HG02571 (cell line): ENCODE measurements at regions not wholly inside any gene's neighbourhood (a gene's known extent, or its start where the extent isn't known, plus 50 kb on each side); places are given as distances from the start of the nearest gene placed in this dataset.
"Not testable (repeated sequence)": the region's sequence is repeated elsewhere in the genome, so short reads cannot be mapped to it uniquely, and the experiment has no call there.

Source experiments
- ATAC-seq: cut with Tn5 transposase; IDR thresholded peaks from one replicate; pipeline ENCODE4 v1.9.1; 2021; ENCODE audit warnings: mild to moderate bottlenecking, moderate library complexity; ENCODE audit not compliant: unreplicated experiment

DNA sequence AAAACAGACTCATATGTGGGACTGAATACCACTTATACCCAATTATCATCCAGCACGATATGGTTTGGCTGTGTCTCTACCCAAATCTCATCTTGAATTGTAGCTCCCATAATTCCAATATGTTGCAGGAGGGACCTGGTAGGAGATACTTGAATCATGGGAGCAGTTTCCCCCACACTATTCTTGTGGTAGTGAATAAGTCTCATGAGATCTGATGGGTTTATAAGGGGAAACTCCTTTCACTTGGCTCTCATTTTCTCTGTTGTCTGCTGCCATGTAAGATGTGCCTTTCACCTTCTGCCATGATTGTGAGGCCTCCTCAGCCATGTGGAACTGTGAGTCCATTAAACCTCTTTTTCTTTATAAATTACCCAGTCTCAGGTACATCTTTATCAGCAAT lies 91.9 kb upstream of the FNDC3A start:
- ATAC-seq = not testable (repeated sequence)

DNA sequence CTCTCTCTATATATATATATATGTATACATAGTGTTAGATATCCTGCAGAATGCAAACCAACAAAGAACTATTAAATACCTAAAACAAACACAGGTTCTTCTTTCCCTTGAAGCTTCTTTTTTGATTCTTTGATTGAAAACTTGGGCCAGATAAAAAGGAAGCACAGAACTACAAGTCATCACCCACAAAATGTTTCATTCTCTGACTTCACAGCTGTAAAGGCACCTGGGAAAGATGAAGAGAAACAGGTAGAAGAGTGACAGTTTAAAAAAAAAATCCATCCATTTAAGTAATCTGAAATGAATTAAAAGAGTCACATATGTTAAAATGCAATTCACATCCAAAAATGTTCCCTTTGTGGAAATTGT lies 90.7 kb upstream of the FNDC3A start:
- no peak for ATAC-seq

DNA sequence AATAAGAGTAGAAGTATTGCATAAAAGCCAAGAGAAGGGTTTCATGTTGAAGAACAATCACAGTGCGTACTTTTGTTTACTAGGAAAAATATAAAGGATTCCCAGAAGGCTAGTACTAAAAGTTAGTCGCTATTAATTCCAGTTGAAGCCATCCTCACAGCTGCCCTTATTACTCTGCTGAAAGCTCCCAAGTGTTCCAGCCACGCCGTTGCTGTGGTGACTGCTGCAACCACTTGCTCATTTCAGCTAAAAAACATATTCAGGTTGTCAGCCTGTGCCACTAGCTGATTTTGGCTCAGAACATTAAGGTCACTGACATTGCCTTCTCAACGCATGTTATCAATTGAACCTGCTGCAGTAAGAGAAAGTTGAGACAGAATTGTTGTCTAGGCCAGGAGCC lies 87.1 kb upstream of the FNDC3A start:
- no peak for ATAC-seq

DNA sequence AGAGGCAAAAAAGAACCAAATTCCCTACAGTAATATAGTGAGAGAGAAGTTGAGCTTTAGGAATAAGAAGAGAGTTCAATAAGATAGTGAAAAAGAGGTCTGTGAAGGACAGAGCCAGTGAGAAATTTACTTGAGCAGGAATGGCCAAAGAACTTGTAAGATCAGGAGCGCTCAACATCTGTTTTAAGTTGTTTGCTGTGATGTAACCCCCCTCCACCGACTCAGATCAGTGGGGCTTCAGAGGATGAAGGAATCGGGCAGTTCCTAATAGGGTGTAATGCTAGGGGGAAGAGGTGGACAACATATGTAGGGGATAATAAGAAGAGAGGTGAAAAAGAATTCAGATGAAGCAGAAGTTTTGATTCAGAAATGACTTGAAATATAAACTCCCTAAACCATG lies 85.3 kb upstream of the FNDC3A start:
- ATAC-seq = no peak

DNA sequence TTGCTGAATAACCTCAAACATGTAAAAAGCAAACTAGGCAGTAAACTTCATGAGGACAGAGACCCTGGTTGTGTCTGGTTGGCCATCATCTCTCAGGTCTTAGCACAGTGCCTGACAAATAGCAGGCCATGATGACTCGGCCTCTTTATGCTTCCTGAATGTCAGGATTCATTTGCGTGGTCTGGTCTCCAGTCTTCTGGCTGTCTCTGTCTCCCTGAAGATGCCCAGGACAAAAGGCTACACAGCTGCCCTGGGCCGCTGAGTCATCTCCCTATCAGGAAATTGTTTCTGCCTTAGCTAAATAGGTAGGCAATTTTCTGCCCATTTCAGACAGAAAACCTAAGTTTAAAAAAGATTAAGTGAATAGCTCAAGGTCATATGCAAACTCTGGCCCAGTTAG lies 84.1 kb upstream of the FNDC3A start:
- no peak for ATAC-seq

DNA sequence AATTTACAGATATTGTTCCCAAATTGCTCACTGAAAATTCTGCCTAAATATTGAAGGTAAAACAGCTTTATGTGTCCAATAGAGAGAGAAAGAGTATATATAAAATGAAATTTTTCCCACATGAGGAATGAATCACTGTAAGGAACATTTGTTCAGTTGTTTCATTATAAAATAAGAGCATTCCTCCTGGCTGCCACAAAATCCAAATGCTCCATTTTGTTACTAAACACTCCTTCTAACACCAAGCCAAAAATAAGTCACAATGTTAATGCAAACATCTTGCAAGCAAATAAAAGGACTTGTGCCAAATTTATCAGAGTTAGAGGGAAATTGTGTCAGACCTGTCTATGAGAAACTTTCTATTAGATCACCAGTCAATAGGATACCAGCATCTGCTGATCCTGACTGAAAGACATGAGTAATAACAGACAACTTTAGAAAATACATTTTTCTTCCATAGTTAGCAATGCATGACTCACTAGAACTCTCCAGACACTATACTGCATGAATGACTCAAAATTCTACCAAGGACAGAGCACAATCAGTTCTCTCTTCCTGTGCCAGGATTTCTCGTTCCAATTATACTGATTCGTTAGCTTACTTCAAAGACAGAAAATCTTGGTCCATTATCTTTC lies 83.5 kb upstream of the FNDC3A start:
- peak; percentile 81 for ATAC-seq

DNA sequence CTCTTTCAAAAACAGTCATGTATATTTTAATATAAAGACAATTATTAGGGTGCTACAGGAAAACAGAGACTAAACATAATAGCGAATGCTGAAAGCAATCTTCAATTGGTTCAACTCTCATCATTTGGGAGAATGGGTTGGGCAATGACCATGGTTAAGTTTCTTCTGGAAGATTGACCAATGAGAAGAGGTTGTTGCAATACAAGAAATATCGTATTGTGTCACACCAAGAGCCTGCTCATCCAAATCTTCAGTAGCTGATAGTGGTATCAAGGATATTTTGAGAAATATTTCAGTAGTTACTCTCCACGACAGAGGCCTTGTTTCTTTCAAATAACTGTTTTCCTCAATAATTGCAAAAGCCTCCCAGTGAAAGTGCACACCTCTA lies 83.0 kb upstream of the FNDC3A start:
- ATAC-seq = no peak

DNA sequence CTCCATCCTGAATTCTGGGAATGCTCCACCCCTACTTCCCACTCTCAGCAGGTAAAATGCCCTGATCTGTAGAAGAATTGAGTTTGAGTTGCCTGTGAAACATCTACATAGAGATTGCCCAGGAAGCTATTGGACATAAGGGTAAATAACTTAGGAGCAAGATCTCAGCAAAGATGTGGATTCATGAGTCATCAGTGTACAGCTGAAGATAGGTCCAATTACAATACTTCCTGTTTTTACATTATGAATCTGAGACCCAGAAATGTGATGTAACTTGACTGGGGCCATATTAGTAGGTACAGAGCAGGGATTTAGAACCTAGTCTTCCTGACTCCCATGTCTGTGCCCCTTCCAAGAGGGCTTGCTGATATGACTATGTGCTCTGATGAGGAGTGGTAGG lies 79.4 kb upstream of the FNDC3A start:
- ATAC-seq = no peak

DNA sequence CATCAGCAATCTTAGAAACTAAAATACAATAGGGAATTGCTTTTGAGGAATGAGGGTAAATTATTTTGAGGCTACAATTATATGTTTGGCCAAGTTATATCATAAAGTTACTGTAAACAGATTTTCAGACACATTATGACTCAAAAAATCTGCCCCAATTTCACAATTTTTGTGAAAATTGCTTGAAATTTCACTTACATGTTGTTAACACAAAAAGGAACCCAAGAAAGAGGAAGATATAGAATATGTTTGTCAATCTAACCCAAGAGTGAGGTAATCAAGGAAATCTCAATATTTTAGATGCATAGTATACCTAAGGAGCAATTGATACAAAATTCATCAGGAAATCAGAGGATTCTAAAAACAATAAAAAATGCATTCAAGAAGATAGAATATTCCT lies 73.9 kb upstream of the FNDC3A start:
- no peak for ATAC-seq

DNA sequence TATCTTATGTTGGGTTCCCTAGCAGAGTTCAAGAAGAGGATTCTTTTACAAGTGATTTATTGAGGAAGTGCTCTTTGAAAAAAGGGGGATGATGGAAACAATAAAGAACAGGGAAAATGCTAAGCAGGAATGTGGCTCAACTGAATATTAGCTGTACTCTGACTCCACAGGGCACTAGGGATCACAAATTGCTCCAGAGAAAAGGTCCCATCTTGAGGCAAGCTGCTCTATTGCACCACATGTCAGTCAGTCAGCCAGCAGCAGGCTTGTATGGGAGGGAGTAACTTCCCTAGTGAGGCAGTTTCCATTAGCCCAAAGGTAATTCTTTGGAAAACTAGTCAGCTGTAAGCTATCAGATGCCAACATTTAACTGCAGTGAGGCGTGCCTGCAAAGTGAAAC lies 73.3 kb upstream of the FNDC3A start:
- ATAC-seq = no peak

DNA sequence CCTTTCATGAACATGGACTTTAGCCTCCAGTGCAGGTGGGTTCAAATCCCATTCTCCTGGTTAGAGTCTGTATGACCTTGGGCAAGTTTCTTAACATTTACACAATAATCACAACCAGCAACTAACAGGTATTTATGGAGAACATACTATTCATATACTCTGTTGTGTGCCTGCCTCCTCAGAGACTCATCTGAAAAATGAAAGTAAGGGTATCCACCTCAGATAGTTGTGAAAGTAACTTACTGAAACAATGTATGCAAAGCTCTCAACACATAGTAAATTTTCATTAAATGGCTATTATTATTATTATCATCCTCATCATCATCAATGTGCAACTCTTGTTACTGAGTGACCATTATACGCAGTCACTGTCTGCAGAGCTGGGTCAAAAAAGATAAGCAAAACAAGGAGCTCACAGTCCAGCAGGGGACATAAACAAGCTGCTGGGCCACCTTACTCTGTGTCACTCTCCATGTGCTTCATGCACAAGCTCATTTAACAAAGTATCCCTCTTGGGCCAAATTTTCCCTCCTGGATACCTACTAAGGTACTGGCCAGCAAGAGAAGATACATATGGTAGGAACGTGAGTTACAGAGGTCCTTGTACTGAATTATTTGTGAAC lies 70.9 kb upstream of the FNDC3A start:
- no peak for ATAC-seq

DNA sequence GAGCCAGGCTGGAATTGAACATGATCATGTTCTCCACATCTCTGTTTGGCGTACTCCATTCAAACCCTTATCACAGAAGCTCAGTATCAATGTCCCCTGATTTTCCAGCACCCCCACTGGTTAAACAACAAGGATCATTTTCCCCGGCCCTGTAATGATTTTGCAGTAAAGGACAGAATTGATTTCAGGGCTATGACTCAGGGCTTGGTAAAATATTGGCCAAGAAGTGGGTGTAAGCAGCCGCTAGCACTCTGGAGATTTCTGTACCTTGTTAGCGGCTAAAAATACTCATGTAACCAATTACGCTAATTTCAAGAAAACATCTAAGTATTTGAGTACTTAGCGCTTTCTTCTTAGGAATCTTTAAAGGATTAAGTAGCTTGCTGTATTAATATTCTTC lies 69.5 kb upstream of the FNDC3A start:
- ATAC-seq = no peak

DNA sequence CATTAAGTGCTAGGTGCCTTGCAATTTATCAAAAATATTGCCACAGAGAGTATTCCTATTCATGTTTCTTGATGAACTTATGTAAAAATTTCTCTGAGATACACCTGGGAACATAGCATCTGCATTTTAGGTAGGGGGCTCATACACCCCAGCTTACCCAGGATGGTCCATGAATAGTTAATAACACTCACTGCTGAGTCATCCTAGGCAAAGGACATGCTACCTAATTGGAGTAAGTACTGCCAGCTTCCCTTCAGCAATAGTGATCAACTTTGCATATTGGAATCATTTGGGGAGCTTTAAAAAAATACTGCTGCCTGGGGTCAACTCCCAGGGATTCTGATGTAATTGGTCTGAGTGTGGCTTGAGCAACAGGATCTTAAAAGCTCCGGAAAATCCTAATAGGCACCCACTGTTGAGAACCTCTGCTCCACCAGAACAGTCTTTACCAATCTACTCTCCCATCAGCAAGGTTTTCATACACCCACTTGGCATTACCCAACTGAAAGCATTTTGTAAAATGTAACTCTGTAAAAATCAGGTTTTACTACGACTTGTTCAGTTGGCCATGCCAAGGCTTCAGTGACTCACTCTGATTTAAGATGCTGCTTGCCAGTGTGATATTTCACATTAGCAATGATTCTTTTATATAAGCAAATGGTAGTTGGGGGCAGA lies 67.2 kb upstream of the FNDC3A start:
- no peak for ATAC-seq

DNA sequence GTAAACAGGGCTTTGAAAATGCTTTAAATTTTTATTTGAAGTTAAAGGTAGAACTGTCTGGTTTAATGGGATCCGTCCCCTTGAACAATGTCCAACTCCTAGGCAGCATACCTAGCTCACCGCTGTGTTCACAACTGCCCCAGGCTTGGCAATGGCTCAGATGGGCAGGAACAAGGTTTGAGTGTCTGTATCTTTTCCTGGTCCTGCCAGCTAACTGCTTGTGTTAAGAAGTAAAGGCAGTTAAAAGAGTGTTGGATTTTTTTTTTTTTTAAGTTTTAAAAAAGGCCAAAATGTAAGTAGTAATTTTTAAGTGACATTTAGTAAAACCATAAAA lies 66.7 kb upstream of the FNDC3A start:
- no peak for ATAC-seq

DNA sequence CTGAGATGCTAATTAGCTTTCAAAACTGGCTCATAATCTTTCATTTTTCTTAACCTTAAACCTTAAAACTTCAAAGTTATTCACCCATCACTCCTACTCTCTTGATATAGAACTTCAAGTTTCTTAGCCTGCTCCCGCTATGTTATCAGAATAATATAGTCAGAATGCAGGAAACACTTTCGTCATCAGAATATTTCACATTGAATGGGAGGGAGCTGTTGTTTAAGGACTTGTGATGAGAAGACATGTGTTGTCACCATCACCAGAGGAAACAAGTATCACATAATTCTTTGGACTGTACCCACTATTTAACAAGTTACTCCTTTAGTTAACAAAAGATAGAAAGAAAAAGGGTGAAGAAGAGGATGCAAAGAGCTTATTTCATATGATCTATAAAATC lies 65.0 kb upstream of the FNDC3A start:
- ATAC-seq = no peak

DNA sequence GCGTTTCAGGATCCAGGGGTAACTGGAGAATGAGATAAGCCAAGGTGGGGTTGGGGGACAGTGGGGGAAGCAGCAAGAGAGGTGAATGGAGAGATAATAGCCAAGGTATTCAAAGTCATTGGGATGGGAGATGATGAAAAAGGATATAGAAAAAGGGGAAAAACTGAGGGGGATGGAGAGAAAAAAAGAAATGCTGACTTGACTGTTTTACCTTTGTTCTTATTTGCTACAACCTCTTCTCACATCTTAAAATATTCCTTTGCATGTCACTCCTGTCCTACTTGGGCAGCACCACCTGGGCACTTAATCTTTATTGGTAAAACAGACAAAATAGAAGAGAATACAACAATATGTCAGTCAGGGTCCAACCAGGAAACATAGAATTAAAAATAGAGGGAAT lies 56.0 kb upstream of the FNDC3A start:
- no peak for ATAC-seq

DNA sequence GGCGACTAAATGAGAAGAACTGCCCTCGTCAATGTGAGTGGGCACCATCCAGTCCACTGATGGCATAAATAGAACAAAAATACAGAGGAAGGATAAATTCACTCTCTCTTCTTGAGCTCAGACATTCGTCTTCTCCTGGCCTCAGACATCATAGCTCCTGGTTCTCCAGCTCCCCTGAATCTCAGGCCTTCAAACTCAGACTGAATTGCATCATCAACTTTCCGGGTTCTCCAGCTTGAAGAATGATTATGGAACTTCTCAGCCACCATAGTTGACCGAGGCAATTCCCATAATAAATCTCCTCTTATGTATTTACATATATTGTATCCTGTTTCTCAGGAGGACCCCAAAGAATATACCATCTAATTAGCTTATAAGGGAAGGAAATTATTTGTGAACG lies 55.0 kb upstream of the FNDC3A start:
- no peak for ATAC-seq

DNA sequence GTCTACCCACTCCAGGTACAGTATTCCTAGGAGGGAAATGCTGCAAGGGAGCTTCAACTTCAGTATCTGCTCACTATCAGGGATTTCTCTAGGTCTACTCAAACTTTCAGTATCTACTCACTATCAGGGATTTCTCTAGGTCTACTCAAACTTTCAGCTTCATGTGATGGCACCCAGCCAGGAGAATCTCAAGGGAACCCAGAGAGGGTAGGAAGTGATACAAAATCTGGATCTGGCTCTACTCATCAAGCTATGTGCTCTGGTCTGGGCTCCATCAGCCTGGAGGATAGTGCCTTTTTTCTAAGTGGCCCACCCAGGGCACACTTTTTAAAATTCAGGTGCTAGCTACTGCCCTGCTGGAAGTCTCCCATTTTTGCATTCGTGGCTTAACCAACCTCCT lies 52.3 kb upstream of the FNDC3A start:
- ATAC-seq = no peak

DNA sequence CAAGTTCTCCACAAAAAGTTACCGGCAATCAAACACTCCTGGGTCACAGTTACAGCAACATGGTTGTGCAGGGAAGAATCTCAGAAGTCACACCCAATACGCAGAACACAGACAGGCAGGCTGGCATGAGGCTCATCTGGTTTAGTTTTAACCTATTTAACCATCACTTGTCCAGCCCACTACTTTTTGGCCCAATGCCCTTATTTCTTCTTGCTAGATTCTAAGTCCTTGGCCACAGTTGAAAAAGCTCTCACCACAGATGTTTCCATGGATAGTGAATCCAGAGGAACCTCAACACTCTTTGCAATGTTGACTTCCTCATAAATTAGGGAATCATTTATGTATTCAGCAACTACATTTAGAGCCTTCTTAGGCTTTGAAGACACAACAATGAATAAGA lies 50.7 kb upstream of the FNDC3A start:
- no peak for ATAC-seq
